Pulmonary artery endothelial cell (primary cell): ENCODE measurements at regions not wholly inside any gene's neighbourhood (a gene's known extent, or its start where the extent isn't known, plus 50 kb on each side); places are given as distances from the start of the nearest gene placed in this dataset.
"Not testable (repeated sequence)": the region's sequence is repeated elsewhere in the genome, so short reads cannot be mapped to it uniquely, and the experiment has no call there.

Experiments
- DNase-seq: peaks from one replicate; pipeline ENCODE4 v3.0.0-alpha.2; 2011; ENCODE audit warnings: low read depth, low spot score

DNA sequence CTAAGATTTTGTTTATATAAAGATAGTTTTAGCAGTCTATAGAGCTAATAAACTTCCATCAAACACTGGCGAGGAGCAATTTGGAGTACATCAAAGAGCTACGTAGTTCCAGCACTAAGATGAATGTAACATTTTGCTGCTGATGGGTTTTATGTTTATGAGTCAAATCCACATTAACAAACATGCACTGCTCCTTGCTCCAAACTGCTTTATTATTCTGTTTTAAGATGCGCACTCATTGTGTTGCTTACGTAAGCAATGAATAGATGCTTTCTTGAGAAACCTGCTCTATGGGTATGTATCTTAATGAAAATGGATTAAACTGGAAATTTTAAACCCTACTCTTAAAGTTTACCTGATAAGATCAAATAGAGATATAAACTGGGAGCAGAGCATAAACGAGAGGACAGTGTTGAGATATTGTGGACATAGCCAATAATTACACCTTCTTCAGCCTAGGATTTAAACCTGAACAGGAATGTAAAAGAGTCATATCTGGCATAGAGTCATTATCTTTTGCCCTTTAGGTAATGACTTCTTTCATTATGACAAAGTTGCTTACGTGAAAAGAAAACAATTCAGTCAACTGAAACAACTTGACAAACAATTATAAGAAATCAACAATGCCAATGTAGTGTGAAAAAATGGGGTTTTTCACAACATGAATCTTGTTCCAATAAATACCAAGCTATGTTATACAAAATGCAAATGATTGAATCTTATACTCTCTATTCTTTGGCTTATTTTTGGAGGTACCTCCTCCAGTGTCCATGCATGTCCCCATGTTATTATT is 153.5 kb upstream of the MTPN start:
- DNase-seq, result no peak

DNA sequence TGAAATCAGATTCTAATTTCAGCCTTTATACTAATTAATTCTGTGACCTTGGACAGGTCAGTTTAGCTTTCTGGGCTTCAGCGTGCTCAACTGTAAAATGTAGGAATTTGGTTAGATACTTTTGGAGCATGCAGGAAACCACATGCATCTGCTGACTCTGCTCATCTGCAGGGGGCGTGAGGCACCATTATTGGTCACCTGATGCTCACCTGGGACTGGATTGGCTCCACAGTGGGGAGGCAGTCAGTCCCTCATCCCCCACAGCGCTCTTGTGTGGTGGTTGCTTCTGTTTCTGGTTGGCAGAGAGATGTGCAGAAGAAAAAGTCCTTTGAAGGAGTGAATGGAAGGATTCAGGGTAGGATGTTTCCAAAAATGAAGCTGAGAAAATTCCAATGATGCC is 150.9 kb upstream of the MTPN start:
- DNase-seq, result no peak

- no peak for DNase-seq
Observed at GRCh38 chr7:136123352-136123751, 146.2 kb upstream of the MTPN start.

DNA sequence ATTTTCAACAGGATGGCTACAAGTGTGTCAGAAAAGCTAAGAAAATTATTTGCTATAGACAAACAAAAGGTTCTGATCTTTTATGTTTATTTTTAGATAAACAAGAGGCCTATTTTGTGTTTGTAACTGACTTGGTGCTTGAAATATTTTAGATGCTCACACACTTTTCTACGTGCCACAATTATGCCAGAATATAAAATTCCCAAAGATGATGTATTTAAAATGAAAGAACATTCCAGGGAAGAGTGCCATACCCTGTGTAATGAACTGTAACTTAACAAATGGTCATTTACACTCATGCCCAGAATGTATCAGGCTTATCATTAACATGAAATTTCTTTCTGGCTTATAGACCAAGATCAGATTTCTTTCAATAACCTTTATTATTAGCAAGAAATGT is 144.9 kb upstream of the MTPN start:
- DNase-seq, result no peak

GRCh38 chr7:136117539-136117938 is 140.4 kb upstream of the MTPN start:
- DNase-seq, result no peak

DNA sequence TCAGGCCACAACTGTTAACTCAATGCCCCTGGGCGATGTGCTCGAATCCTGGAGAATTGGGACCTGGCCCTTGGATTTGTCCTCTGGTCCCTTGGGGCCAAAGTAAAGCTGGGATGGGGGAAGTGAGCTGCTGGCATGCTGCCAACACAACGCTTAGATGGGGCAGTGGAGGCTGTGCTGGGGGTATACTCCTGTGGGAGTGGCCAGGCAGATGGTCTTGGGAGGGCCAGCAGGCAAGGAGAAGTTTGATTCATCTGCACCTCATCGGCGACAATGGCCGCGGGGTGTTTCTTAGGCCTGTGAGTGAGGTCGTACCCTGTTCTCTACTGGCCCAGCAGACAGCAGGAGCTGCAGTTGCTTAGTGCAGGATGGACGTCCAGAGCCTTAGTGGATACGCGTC is 139.0 kb upstream of the MTPN start:
- no peak for DNase-seq

GRCh38 chr7:136114966-136115762 is 138.0 kb upstream of the MTPN start:
- no peak for DNase-seq

DNA sequence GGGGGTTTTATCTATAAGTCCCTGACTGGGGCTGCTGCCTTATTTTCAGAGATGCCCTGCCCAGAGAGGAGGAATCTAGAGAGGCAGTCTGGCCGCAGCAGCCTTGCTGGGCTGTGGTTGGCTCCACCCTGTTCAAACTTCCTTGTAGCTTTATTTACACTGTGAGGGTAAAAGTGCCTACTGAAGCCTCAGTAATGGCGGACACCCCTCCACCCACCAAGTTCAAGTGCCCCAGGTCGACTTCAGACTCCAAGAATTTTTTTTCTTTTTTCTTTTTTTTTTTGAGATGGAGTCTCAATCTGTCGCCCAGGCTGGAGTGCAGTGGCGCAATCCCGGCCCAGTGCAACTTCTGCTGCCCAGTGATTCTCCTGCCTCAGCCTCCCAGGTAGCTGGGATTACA is 137.3 kb upstream of the MTPN start:
- DNase-seq, result not testable (repeated sequence)

DNA sequence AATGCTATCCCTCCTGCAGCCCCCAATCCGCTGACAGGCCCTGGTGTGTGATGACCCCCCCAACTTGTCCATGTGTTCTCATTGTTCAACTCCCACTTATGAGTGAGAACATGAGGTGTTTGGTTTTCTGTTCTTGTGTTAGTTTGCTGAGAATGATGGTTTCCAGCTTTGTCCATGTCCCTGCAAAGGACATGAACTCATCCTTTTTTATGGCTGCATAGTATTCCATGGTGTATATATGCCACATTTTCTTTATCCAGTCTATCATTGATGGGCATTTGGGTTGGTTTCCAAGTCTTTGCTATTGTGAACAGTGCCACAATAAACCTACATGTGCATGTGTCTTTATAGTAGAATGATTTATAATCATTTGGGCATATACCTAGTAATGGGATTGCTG is 131.9 kb upstream of the MTPN start:
- not testable (repeated sequence) for DNase-seq

- DNase-seq, result no peak
Observed at GRCh38 chr7:136105191-136105590, 128.0 kb upstream of the MTPN start.

- no peak for DNase-seq
Observed at GRCh38 chr7:136104269-136104603, 127.1 kb upstream of the MTPN start.

GRCh38 chr7:136103545-136104268 is 126.5 kb upstream of the MTPN start:
- DNase-seq, result no peak

GRCh38 chr7:136102881-136103280 is 125.7 kb upstream of the MTPN start:
- DNase-seq, result no peak

- DNase-seq, result not testable (repeated sequence)
Observed at GRCh38 chr7:136092714-136093113, 115.6 kb upstream of the MTPN start.

- DNase-seq, result no peak
Observed at GRCh38 chr7:136087881-136088280, 110.7 kb upstream of the MTPN start.

- peak; percentile 40 for DNase-seq
Observed at GRCh38 chr7:136086712-136087111, 109.6 kb upstream of the MTPN start.

GRCh38 chr7:136079934-136080333 is 102.8 kb upstream of the MTPN start:
- DNase-seq, result no peak

DNA sequence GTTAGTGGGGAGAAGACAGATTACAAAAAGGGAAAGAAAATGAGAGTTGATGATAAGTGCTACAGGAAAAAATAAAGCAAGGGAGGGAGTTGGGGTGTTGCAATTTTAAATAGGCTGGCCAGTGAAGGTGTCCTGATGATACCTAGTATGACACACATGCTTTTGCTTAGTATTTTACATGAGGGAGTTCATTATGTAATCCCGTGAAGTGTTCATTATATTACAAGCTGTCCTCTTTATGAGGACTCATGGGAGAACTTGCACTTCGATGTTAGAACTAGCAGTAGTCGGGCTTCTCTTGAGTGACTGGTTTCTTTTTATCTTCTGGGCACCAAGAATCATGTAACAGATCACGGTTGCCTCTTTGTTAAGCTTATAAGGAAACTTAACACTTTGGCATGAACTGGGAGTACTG is 102.3 kb upstream of the MTPN start:
- DNase-seq, result no peak

GRCh38 chr7:136079066-136079465 is 101.9 kb upstream of the MTPN start:
- DNase-seq, result no peak

- DNase-seq, result no peak
Observed at GRCh38 chr7:136078630-136079029, 101.5 kb upstream of the MTPN start.

GRCh38 chr7:136076954-136077353 is 99.8 kb upstream of the MTPN start:
- DNase-seq, result no peak

GRCh38 chr7:136074843-136075242 is 97.7 kb upstream of the MTPN start:
- no peak for DNase-seq
